ENCODE measurements at regions not wholly inside any gene's neighbourhood (a gene's known extent, or its start where the extent isn't known, plus 50 kb on each side); places are given as distances from the start of the nearest gene placed in this dataset.

- Histone ChIP-seq H3K36me3 (ENCODE audit: insufficient read depth in 1 of 2, low read depth in 1 of 2) (no peaks in the 10 kb centered on the region), H3K27me3 (ENCODE audit: insufficient read depth in 3 of 3, low read length in 2 of 3) (no peaks in the 10 kb centered on the region), H3K9me3 (no peaks in the 10 kb centered on the region), H3K4me3 (no peak overlapping the region), H3K27ac (no peak overlapping the region), H3K4me1 (no peaks in the 10 kb centered on the region)
- TF ChIP-seq CTCF (IDR thresholded peaks at IDR 0.05), result no peak
- DNase-seq (no peak), ATAC-seq (no peak)
- intact Hi-C loops (cut with DNase I), result no loop called here
- 37 to 40% (median 38%) methylated on average over 2 of the region's 2 CpGs for WGBS, 3 donors
These were observed 550.5 kb upstream of the AGTR1 start for GRCh38 chr3:148146947-148147826.

DNA sequence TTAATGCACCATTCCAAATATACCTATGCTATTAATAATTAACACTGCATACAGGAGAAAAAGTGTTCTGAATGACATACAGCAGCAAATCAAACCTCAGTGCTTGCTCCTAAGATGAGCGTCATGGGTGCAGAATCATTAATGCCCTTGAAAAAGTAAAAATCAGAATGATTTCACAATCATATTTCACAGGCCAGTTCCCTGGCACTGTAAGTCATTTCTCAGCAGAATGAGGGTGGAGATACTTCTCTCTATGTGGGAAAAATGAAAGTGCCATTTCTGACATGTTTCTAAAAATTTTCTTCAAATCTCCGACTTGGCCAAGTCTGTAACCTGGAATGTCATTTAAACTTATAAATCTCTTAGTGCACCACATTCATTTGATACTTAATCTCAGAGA is 549.8 kb upstream of the AGTR1 start:
- no peaks in the 10 kb centered on the region for H3K4me1 ChIP-seq
- DNase-seq, result no peak
- H3K27ac ChIP-seq, result no peak overlapping the region
- H3K9me3 ChIP-seq, result no peaks in the 10 kb centered on the region
- intact Hi-C loops (cut with DNase I), result no loop called here
- no peak for TF ChIP-seq CTCF (IDR thresholded peaks at IDR 0.05)
- H3K4me3 ChIP-seq, result no peak overlapping the region
- 27 to 37% (median 34%) methylated on average over 2 of the region's 2 CpGs for WGBS, 3 donors
- no peak for ATAC-seq
- H3K36me3 ChIP-seq (ENCODE audit: insufficient read depth in 1 of 2, low read depth in 1 of 2), result no peaks in the 10 kb centered on the region
- H3K27me3 ChIP-seq (ENCODE audit: insufficient read depth in 3 of 3, low read length in 2 of 3), result no peaks in the 10 kb centered on the region

DNA sequence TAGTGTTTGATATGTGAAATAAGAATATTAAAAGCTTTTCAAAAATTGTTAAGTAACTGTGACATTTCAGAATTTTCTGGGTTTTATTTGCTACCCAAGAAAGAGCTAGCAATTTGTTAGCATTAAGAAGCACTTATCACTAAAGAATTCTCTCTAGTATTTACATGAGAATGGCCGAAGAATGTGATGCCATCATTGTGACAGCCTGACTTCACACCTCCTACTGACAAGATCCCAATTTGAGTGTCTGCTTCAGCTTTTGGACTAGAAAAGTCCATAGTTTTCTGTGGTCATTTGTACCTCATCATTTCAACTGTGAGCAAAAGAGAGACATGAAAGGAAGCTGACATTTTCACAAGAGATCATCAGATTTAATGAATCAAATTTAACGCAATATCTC is 548.1 kb upstream of the AGTR1 start:
- intact Hi-C loops (cut with DNase I), result no loop called here
- H3K4me1 ChIP-seq, result no peaks in the 10 kb centered on the region
- no peak overlapping the region for H3K4me3 ChIP-seq
- WGBS, 3 donors, result 71 to 89% (median 77%) methylated on average over 2 of the region's 2 CpGs
- H3K36me3 ChIP-seq (ENCODE audit: insufficient read depth in 1 of 2, low read depth in 1 of 2), result no peaks in the 10 kb centered on the region
- H3K27ac ChIP-seq, result no peak overlapping the region
- no peak for TF ChIP-seq CTCF (IDR thresholded peaks at IDR 0.05)
- no peaks in the 10 kb centered on the region for H3K9me3 ChIP-seq
- no peak for ATAC-seq
- H3K27me3 ChIP-seq (ENCODE audit: insufficient read depth in 3 of 3, low read length in 2 of 3), result no peaks in the 10 kb centered on the region
- no peak for DNase-seq

DNA sequence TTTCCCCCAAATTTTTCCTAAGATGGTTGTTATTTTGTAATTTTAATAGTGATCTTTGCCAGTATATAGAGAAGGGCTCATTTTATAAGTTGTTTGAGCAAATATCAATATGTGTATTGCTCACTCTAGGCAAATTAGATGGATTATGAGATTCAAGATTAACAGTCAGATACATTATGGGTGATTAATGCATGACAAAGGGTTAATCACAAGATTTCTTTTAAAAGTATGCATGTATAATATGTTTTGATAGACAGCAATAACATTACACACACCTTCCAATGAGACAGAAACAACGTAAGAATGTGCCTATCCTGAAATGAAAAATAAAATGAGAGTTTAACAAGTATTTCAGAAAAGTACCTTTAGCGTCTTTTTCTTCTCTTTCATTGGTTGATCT is 547.6 kb upstream of the AGTR1 start:
- intact Hi-C loops (cut with DNase I), result no loop called here
- no peak for DNase-seq
- WGBS, 3 donors, result 86 to 90% (median 87%) methylated on average over 2 of the region's 2 CpGs
- no peaks in the 10 kb centered on the region for H3K4me1 ChIP-seq
- no peak for TF ChIP-seq CTCF (IDR thresholded peaks at IDR 0.05)
- no peak overlapping the region for H3K27ac ChIP-seq
- no peaks in the 10 kb centered on the region for H3K36me3 ChIP-seq (ENCODE audit: insufficient read depth in 1 of 2, low read depth in 1 of 2)
- no peak for ATAC-seq
- H3K4me3 ChIP-seq, result no peak overlapping the region
- H3K9me3 ChIP-seq, result no peaks in the 10 kb centered on the region
- no peaks in the 10 kb centered on the region for H3K27me3 ChIP-seq (ENCODE audit: insufficient read depth in 3 of 3, low read length in 2 of 3)

GRCh38 chr3:148158210-148158609 is 539.5 kb upstream of the AGTR1 start:
- Histone ChIP-seq H3K4me3 (no peak overlapping the region), H3K27ac (no peak overlapping the region), H3K4me1 (no peaks in the 10 kb centered on the region), H3K36me3 (ENCODE audit: insufficient read depth in 1 of 2, low read depth in 1 of 2) (no peaks in the 10 kb centered on the region), H3K27me3 (ENCODE audit: insufficient read depth in 3 of 3, low read length in 2 of 3) (no peaks in the 10 kb centered on the region), H3K9me3 (no peaks in the 10 kb centered on the region)
- no peak for DNase-seq
- WGBS, 3 donors, result 42 to 53% (median 42%) methylated on average over 3 of the region's 3 CpGs
- intact Hi-C loops (cut with DNase I), result no loop called here
- no peak for TF ChIP-seq CTCF (IDR thresholded peaks at IDR 0.05)
- ATAC-seq, result no peak
